HK-2 (cell line): ENCODE measurements at regions not wholly inside any gene's neighbourhood (a gene's known extent, or its start where the extent isn't known, plus 50 kb on each side); places are given as distances from the start of the nearest gene placed in this dataset.
A peak's percentile ranks its signal among the peaks of the same experiment; 100 is the strongest.

ENCODE experiments used
- DNase-seq: peaks from one replicate; pipeline ENCODE4 v3.0.0-alpha.2; 2018; ENCODE audit not compliant: unreplicated experiment

DNA sequence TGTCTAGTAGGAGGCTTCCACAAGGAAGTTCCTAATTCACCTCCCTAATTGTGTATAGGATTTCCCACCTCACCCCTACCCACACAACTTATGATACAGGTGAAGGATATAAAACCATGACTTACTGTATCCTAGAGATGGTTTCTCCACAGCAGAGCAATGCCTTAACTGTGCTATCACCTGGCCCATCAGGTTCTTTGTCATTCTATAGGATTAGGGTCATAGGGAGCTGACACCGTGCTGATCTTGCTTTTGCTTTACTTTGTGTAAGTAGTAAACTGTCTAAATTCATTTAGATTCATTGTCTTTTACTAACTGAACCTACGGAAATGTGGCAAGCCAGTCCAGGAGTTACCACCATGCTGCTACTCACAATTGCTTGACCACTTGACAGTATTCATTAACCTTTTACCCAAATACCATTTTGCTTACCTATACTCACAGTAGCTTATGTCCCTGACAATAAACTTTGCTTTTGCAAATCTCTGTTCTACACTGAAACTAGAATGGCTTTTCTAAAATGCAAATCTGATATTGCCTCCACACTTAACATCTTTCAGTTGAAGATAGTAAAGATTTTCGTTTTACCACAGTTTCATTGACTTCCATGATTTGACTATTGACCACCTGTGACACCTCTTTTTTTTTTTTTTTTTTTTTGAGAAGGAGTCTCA is 147.6 kb downstream of the IFI44 start:
- DNase-seq, result no peak

DNA sequence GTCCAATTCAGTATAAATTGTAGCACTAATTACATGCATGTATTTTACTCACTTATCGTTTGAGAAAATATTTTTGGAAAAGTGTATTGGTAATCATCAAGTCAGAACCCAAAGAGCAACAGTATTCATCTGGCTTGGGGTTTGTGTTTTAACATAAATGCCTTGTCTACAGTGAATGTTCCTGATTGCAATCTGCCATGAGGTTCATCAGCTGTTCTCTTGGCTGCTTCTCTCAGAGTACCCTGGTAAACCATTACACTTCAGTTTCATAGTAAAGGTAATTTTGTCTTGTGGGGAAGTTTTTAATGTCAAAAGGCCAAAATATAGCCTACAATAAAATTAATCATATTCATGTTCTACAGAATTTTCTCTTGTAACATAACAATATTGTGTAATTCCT is 150.3 kb downstream of the IFI44 start:
- DNase-seq, result no peak

DNA sequence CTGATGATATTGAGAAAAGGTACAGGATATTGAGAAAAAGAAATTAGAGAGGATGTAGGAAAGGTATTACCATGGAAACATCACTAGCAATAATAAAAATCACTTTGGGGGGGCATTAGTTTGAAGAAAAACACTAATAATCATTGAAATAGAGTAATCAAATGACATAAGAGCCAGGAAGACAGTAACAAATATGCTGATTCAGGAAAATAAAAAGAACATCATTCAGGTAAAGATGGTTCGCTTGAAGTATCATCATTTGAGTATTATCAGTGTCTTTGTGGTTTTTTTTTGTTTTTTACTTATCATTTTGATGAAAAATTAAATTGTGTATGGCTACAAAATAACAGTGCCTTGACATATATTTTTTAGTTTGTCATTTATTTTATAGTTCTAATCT is 164.5 kb downstream of the IFI44 start:
- no peak for DNase-seq

DNA sequence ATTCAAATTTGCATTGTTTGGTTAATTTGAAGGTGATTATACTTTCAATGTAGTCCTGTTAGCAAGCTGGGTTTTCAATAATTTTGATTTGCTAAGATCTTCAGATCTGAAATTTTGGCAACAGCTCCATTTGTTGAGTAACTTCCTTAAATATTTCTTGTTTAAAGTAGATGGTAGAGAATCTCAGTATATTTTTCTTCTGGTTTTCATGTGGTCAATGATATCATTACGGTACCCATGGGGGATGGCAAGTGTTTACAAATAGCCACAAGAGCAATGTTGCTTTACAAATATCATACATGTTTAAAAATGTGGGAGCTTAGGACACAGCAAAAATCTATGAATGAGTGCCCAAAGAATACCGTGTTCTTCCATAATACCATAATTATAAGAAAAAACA is 175.9 kb downstream of the IFI44 start:
- DNase-seq, result no peak

DNA sequence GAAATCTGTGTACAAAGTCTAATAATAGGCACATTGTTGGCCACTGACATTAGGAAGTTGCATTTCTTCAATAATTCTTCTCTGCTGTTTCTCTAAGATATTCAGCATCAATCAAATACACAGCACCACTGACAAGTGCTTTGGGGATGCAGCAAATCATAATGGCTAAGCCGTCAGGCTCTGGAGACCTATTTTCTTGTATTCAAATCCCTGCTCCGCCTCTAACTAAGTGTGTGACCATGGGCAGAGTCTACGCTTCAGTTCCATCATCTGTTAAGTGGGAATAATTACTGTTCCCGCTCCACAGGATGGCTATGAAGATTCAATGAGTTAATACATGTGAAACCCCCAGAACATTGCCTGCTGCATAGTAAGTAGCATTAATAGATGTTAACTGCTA is 176.9 kb downstream of the ADGRL4 start:
- DNase-seq, result no peak

DNA sequence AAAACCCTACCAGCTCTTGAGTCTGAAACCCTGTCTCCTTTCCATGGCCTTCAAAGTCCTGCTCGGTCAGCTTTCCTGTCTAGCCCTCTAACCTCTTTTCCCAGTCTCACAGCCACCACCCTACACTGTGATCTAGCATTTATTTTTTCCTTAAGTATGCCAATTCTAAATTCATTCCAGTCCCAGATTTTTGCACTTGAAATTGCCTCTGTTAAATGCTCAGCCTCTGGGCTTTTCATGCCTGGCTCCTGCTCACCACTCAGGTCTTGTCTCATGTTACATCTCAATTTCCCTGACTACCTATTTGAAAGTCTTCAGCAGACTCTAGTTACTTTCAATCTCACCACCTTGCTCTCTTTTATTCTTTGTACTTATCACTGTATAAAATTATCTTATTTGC is 176.2 kb downstream of the ADGRL4 start:
- no peak for DNase-seq

DNA sequence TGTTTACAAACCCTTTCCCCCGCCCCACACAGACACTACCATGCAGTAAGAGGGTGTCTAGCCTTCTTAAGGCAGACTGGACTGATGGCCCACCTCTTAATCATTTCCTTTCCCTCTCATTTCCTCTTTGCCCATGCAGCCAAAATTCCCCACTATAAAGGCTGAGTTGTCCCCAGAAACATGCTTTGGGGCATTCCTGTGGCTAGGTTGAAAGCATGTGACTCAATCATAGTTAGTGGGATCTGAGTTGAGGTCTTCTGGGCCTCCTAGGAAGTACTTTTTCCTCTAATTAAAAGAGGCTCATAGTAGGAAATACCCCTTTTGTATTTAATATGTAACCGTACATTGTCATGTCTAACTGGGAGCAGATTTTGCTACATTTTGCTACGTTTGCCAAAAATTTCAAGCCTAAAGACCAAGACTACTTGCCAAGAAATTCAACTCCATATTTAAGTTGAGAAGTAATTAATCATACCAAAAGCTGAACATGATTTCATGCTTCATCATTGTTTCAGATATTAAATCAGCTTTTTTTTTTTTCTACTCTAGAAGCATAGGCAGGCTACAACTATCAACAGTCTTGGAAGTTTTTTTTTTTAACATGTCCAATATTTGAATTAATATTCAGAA is 174.7 kb downstream of the ADGRL4 start:
- peak; percentile 75 for DNase-seq

DNA sequence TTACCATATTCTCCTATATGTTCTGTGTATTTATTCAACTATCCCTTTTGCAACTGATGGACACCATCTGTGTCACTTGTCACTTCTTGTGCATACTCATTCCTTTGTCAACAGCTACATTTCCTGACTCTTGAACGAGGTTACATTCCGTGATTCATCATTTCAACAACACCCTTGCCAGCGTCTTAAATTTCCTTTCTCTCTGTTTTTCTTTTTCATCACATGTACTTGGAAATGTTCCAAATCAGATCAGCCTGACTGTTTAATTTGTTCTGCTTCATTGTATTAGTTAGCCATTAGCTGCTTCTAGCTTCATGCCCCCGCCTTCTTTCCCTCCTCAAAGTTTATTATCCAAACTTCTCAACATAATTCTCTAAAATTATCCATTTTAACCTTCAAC is 173.0 kb downstream of the ADGRL4 start:
- no peak for DNase-seq

DNA sequence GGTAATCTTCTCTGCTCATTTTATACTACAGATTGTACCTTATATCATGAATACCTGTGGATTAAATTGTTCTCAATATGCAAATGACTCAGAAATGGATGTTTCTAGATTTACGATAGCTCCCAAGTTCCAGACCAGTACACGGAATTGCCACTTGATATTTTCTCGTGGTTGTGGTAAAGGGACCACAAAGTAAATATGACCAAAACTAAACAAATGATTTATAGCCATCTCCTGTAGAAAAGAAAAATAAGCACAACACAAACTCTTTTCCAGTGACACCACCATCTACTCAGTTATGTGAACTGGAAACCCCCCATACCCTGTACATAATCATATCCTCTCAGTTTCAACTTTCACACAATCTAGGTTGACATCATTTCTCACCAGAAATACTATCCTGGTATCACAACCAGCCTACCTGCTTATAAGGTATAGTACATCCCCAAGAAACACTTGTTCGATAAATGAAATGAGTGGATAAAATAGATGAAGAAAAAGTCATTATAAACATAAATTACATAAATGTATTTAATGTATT is 172.3 kb downstream of the ADGRL4 start:
- DNase-seq, result no peak

DNA sequence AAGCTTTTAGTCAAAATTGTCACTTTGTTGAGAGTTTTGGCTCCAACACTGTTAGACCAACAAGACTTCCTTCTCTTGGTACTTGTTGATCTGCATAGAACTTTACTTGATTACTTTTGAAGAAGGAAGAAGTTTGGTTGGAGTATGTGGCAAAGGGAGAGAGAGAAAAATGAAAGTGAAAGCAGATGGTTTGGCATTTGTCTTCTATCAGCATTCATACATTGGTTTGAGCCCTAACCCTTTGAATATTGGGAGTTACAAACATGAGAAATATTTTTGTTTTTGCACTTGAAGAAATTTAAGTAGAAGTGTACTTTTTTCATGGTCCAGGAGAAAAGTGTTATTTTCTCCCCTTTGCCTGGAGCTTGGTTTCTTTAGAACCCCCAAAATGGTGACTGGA is 169.8 kb downstream of the ADGRL4 start:
- no peak for DNase-seq

DNA sequence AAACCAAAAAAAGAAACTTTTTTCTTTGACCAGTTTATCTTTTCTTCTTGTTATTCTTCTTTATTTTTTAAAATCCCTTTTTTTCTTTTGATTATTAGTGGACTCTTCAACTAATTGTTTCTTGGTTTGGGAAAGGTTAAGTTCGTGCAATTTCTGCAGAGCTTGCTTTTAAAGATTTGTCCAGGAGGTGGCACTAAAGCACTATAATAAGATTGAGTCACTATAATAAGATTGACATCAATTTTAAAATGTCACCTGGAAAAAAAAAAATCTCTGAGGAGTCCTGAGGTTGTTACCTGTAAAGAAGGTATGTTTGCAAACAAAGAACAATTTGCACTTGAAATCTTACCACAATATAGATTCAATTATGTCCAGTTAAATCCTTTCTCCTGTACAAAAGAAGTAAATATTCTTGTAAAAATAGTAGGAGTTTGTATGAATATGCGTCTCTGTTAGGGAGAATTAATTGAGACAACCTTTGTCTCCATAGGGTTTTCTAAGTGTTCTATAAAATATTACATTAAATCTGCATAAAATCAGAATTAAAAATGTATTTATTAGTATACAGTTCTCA is 166.7 kb downstream of the ADGRL4 start:
- DNase-seq, result no peak
